GM21360 (cell line): ENCODE measurements at regions not wholly inside any gene's neighbourhood (a gene's known extent, or its start where the extent isn't known, plus 50 kb on each side); places are given as distances from the start of the nearest gene placed in this dataset.

Experiments used
- ATAC-seq: cut with Tn5 transposase; IDR thresholded peaks from one replicate; pipeline ENCODE4 v1.9.1; 2021; ENCODE audit warnings: mild to moderate bottlenecking, moderate library complexity; ENCODE audit not compliant: unreplicated experiment

- no peak for ATAC-seq
Measured at GRCh38 chr10:129274748-129275474, 192.1 kb upstream of the MGMT start.

- ATAC-seq: no peak
Measured at GRCh38 chr10:129275886-129276285, 191.2 kb upstream of the MGMT start.

GRCh38 chr10:129277084-129277483 lies 190.0 kb upstream of the MGMT start:
- no peak for ATAC-seq

- no peak for ATAC-seq
Measured at GRCh38 chr10:129277841-129278240, 189.2 kb upstream of the MGMT start.

GRCh38 chr10:129278686-129279085 lies 188.4 kb upstream of the MGMT start:
- ATAC-seq: no peak

- ATAC-seq: no peak
Measured at GRCh38 chr10:129279446-129280154, 187.4 kb upstream of the MGMT start.

GRCh38 chr10:129280155-129280502 lies 186.9 kb upstream of the MGMT start:
- no peak for ATAC-seq

GRCh38 chr10:129280908-129281586 lies 186.0 kb upstream of the MGMT start:
- no peak for ATAC-seq

GRCh38 chr10:129285459-129285858 lies 181.6 kb upstream of the MGMT start:
- no peak for ATAC-seq

- no peak for ATAC-seq
Measured at GRCh38 chr10:129288999-129289584, 177.9 kb upstream of the MGMT start.

- ATAC-seq: no peak
Measured at GRCh38 chr10:129293991-129294700, 172.9 kb upstream of the MGMT start.

- ATAC-seq: no peak
Measured at GRCh38 chr10:129294944-129295343, 172.1 kb upstream of the MGMT start.

GRCh38 chr10:129305046-129305445 lies 162.0 kb upstream of the MGMT start:
- no peak for ATAC-seq

- no peak for ATAC-seq
Measured at GRCh38 chr10:129307141-129307540, 159.9 kb upstream of the MGMT start.

- no peak for ATAC-seq
Measured at GRCh38 chr10:129308953-129309564, 158.0 kb upstream of the MGMT start.

GRCh38 chr10:129309565-129309964 lies 157.5 kb upstream of the MGMT start:
- no peak for ATAC-seq

- ATAC-seq: no peak
Measured at GRCh38 chr10:129310881-129311280, 156.2 kb upstream of the MGMT start.

GRCh38 chr10:129319934-129320333 lies 147.1 kb upstream of the MGMT start:
- no peak for ATAC-seq

GRCh38 chr10:129320340-129320739 lies 146.7 kb upstream of the MGMT start:
- no peak for ATAC-seq

- ATAC-seq: no peak
Measured at GRCh38 chr10:129321727-129322126, 145.3 kb upstream of the MGMT start.
